WTC11 (cell line): ENCODE measurements at regions not wholly inside any gene's neighbourhood (a gene's known extent, or its start where the extent isn't known, plus 50 kb on each side); places are given as distances from the start of the nearest gene placed in this dataset.

Experiments used
- ATAC-seq: fragments of 200-7000 bp; cut with Tn5 transposase; 2 replicates; pipeline ENCODE4 v1.10.0; 2021; ENCODE audit warnings: mild to moderate bottlenecking, moderate library complexity
- CTCF ChIA-PET: fragments of 300-600 bp; sonication (Branson Sonifier 250); formaldehyde crosslinking; loops from one replicate; lab custom pipeline; 2021; ENCODE audit warnings: antibody characterized with exemption; lab: Charles Lee
- POLR2A ChIA-PET: fragments of 350-600 bp; sonication (Branson Sonifier 250); formaldehyde crosslinking; loops from one replicate; lab custom pipeline; 2021; ENCODE audit warnings: antibody characterized with exemption; lab: Charles Lee
- DNase-seq: peaks from one replicate; pipeline ENCODE4 v3.0.0; 2021; ENCODE audit warnings: low spot score
- H3K27ac Mint-ChIP-seq: 2 replicates; pipeline ENCODE4 v1.8.0; 2021; ENCODE audit warnings: mixed read lengths
- H3K27me3 Mint-ChIP-seq: 2 replicates; pipeline ENCODE4 v1.8.0; 2021; ENCODE audit warnings: low read depth, mild to moderate bottlenecking, moderate library complexity, mixed read lengths
- H3K36me3 Mint-ChIP-seq: 2 replicates; pipeline ENCODE4 v1.8.0; 2021; ENCODE audit warnings: mixed read lengths
- H3K4me1 Mint-ChIP-seq: 2 replicates; pipeline ENCODE4 v1.8.0; 2022; ENCODE audit warnings: mixed read lengths
- H3K4me3 Mint-ChIP-seq: 2 replicates; pipeline ENCODE4 v1.8.0; 2021; ENCODE audit warnings: mild to moderate bottlenecking, moderate library complexity, mixed read lengths
- H3K9me3 Mint-ChIP-seq: 2 replicates; pipeline ENCODE4 v1.8.0; 2021; ENCODE audit warnings: mixed read lengths
- ATF2 ChIP-seq: sonication (generic); formaldehyde crosslinking; IDR thresholded peaks from 2 replicates; pipeline ENCODE4 v1.8.1; 2022; ENCODE audit warnings: low read depth, missing genetic modification reagents, borderline replicate concordance
- CREB1 ChIP-seq: sonication (generic); formaldehyde crosslinking; IDR thresholded peaks from 2 replicates; pipeline ENCODE4 v1.8.0; 2023; ENCODE audit warnings: mild to moderate bottlenecking, missing genetic modification reagents
- CTCF ChIP-seq: fragments of 200-600 bp; IDR thresholded peaks from 2 replicates; pipeline ENCODE4 v1.8.0; 2022; ENCODE audit warnings: antibody characterized with exemption
- E2F1 ChIP-seq: sonication (generic); formaldehyde crosslinking; IDR thresholded peaks from 2 replicates; pipeline ENCODE4 v1.8.0; 2022; ENCODE audit warnings: mild to moderate bottlenecking, missing genetic modification reagents
- E2F5 ChIP-seq: sonication (generic); formaldehyde crosslinking; IDR thresholded peaks from 2 replicates; pipeline ENCODE4 v1.8.1; 2022; ENCODE audit warnings: mild to moderate bottlenecking, moderate library complexity, missing genetic modification reagents
- EMX1 ChIP-seq: fragments of 250-450 bp; sonication (Bioruptor Pico); IDR thresholded peaks from 2 replicates; pipeline ENCODE4 v1.8.0; 2021; ENCODE audit warnings: mild to moderate bottlenecking
- FOXP1 ChIP-seq: sonication (generic); formaldehyde crosslinking; IDR thresholded peaks from 2 replicates; pipeline ENCODE4 v1.8.0; 2022; ENCODE audit warnings: missing genetic modification reagents, mild to moderate bottlenecking, moderate library complexity, borderline replicate concordance
- GRHL2 ChIP-seq: fragments of 250-450 bp; sonication (Bioruptor Pico); IDR thresholded peaks from 2 replicates; pipeline ENCODE4 v1.8.0; 2022; ENCODE audit warnings: mild to moderate bottlenecking, moderate library complexity; ENCODE audit not compliant: insufficient replicate concordance, severe bottlenecking
- HMGXB4 ChIP-seq: sonication (generic); formaldehyde crosslinking; IDR thresholded peaks from 2 replicates; pipeline ENCODE4 v1.8.1; 2023; ENCODE audit warnings: mild to moderate bottlenecking, moderate library complexity, missing genetic modification reagents
- IRF2 ChIP-seq: sonication (generic); formaldehyde crosslinking; IDR thresholded peaks from 2 replicates; pipeline ENCODE4 v1.8.0; 2022; ENCODE audit warnings: low read depth, missing genetic modification reagents, borderline replicate concordance
- JUN ChIP-seq: sonication (generic); formaldehyde crosslinking; IDR thresholded peaks from 2 replicates; pipeline ENCODE4 v1.8.0; 2023; ENCODE audit warnings: mild to moderate bottlenecking, missing genetic modification reagents
- MXD4 ChIP-seq: fragments of 250-450 bp; sonication (Bioruptor Pico); IDR thresholded peaks from 2 replicates; pipeline ENCODE4 v1.8.0; 2021; ENCODE audit warnings: mild to moderate bottlenecking, moderate library complexity, borderline replicate concordance
- PREB ChIP-seq: sonication (generic); formaldehyde crosslinking; IDR thresholded peaks from 2 replicates; pipeline ENCODE4 v1.8.1; 2022; ENCODE audit warnings: mild to moderate bottlenecking, missing genetic modification reagents, moderate library complexity, borderline replicate concordance
- SOX15 ChIP-seq: fragments of 250-450 bp; sonication (Bioruptor Pico); IDR thresholded peaks from 2 replicates; pipeline ENCODE4 v1.9.0; 2021; ENCODE audit warnings: mild to moderate bottlenecking
- SP1 ChIP-seq: sonication (generic); formaldehyde crosslinking; conservative IDR thresholded peaks from 2 replicates; pipeline ENCODE4 v1.8.1; 2022; ENCODE audit warnings: missing genetic modification reagents
- TEAD4 ChIP-seq: sonication (generic); formaldehyde crosslinking; IDR thresholded peaks from 2 replicates; pipeline ENCODE4 v1.8.0; 2022; ENCODE audit warnings: mild to moderate bottlenecking, missing genetic modification reagents
- ZNF121 ChIP-seq: sonication (generic); formaldehyde crosslinking; IDR thresholded peaks from 2 replicates; pipeline ENCODE4 v1.8.0; 2023; ENCODE audit warnings: missing genetic modification reagents
- ZNF396 ChIP-seq: fragments of 250-450 bp; sonication (Bioruptor Pico); IDR thresholded peaks from 2 replicates; pipeline ENCODE4 v1.8.0; 2021; ENCODE audit warnings: mild to moderate bottlenecking, moderate library complexity, borderline replicate concordance
- ZNF671 ChIP-seq: fragments of 250-450 bp; sonication (Bioruptor Pico); IDR thresholded peaks from 2 replicates; pipeline ENCODE4 v1.8.0; 2021; ENCODE audit warnings: mild to moderate bottlenecking
- TF ChIP-seq, protein P1 (sequence below): sonication (generic); formaldehyde crosslinking; IDR thresholded peaks from 2 replicates; pipeline ENCODE4 v1.8.0; 2022; ENCODE audit warnings: missing genetic modification reagents

GRCh38 chr3:160170409-160171370, 54.5 kb upstream of the C3orf80 start:
- Mint-ChIP-seq H3K9me3 (peaks cover 12% of the 10 kb centered on the region), H3K4me3 (no peak overlapping the region), H3K27ac (no peak overlapping the region), H3K36me3 (no peaks in the 10 kb centered on the region), H3K27me3 (no peaks in the 10 kb centered on the region), H3K4me1 (peaks cover 12% of the 10 kb centered on the region)
- POLR2A ChIA-PET = no interaction called here
- ATAC-seq = no peak
- DNase-seq = no peak
- no peak for TF ChIP-seq CTCF
- no peak for TF ChIP-seq E2F5
- no peak for TF ChIP-seq TEAD4 (CRISPR knock-in tag)
- TF ChIP-seq ZNF396 = no peak
- TF ChIP-seq ZNF121 (CRISPR knock-in tag) = no peak
- no peak for TF ChIP-seq IRF2
- TF ChIP-seq JUN (CRISPR knock-in tag) = no peak
- TF ChIP-seq HMGXB4 (CRISPR knock-in tag) = no peak
- TF ChIP-seq GRHL2 (CRISPR knock-in tag) = no peak
- TF ChIP-seq E2F1 (CRISPR knock-in tag) = no peak
- TF ChIP-seq ZNF671 (CRISPR knock-in tag) = no peak
- no peak for TF ChIP-seq SOX15 (CRISPR knock-in tag)
- no peak for TF ChIP-seq PREB (CRISPR knock-in tag)
- TF ChIP-seq SP1 (CRISPR knock-in tag) = no peak
- TF ChIP-seq EMX1 (CRISPR knock-in tag) = no peak
- TF ChIP-seq, protein P1, sequence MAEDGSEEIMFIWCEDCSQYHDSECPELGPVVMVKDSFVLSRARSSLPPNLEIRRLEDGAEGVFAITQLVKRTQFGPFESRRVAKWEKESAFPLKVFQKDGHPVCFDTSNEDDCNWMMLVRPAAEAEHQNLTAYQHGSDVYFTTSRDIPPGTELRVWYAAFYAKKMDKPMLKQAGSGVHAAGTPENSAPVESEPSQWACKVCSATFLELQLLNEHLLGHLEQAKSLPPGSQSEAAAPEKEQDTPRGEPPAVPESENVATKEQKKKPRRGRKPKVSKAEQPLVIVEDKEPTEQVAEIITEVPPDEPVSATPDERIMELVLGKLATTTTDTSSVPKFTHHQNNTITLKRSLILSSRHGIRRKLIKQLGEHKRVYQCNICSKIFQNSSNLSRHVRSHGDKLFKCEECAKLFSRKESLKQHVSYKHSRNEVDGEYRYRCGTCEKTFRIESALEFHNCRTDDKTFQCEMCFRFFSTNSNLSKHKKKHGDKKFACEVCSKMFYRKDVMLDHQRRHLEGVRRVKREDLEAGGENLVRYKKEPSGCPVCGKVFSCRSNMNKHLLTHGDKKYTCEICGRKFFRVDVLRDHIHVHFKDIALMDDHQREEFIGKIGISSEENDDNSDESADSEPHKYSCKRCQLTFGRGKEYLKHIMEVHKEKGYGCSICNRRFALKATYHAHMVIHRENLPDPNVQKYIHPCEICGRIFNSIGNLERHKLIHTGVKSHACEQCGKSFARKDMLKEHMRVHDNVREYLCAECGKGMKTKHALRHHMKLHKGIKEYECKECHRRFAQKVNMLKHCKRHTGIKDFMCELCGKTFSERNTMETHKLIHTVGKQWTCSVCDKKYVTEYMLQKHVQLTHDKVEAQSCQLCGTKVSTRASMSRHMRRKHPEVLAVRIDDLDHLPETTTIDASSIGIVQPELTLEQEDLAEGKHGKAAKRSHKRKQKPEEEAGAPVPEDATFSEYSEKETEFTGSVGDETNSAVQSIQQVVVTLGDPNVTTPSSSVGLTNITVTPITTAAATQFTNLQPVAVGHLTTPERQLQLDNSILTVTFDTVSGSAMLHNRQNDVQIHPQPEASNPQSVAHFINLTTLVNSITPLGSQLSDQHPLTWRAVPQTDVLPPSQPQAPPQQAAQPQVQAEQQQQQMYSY (CRISPR knock-in tag) = no peak
- no peak for TF ChIP-seq CREB1 (CRISPR knock-in tag)
- no peak for TF ChIP-seq ATF2 (CRISPR knock-in tag)
- no peak for TF ChIP-seq MXD4 (CRISPR knock-in tag)
- no peak for TF ChIP-seq FOXP1 (CRISPR knock-in tag)
- CTCF ChIA-PET = no interaction called here
